ENCODE measurements at regions not wholly inside any gene's neighbourhood (a gene's known extent, or its start where the extent isn't known, plus 50 kb on each side); places are given as distances from the start of the nearest gene placed in this dataset.
A peak's percentile ranks its signal among the peaks of the same experiment; 100 is the strongest.

DNA sequence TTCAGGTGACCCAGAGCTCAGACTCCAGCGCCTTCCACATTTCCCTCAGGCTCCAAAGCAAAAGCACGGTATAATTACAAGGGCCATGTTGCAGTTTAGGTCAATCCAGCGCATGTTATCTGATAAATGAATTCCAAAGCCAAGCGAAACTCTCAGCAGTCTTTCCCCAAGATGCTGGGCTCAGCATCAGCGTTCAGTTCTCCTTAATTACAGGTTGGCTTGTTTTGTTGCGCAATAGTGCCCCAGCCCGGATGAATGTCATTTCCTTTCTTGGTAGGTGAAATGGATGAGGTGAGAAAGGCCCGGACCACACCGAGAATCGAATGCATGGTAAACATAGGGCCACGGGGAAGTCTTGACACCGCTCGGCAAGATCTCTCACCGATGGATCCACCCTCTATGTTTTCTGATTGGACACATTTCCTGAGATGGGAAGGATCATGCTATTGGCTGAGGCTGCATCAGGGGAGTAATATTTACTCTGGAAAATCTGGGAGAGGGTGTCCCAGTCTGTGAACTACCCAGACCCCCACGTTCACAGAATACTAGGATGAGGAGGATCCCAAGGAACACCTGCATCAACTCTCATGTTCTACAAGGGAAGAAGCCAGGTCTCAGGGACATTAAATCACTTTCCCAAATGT is 221.2 kb upstream of the ANKRD55 start:
- peak; percentile 13 for DNase-seq

DNA sequence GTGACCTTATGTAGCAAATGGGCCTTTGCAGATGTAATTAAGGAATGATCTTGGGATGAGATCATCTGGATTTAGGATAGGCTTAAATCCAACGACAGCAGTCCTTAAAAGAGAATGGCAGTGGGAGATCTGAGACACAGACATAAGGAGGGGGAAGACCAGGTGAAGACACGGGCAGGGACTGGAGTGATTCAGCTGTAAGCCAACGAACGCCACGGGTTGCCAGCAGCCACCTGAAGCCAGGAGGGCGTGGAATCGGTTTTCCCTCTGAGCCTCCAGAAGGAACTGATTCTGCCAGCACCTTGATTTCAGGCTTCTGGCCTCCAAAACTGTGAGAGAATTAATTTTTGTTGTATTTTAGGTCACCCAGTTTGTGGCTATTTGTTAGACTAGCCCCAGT is 218.6 kb upstream of the ANKRD55 start:
- DNase-seq: no peak

DNA sequence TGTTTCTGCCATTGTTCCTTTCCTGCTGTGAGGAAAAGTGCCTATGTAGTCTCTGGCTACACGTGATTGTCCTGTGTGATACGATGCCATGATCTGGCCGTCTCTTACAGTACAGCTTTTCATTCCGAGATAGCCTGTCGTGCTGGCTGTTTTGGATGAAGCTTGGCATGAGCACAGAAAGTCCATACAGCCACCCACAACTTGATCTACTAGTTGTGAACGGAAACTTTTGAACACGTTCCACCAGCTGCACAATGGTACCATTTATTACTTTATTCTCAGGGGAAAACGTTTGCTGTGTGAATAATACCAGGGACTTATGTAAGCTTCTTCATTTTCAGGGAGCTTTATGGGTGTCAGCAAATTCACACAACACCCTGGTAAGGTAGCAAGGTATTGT is 217.6 kb upstream of the ANKRD55 start:
- no peak for DNase-seq

DNA sequence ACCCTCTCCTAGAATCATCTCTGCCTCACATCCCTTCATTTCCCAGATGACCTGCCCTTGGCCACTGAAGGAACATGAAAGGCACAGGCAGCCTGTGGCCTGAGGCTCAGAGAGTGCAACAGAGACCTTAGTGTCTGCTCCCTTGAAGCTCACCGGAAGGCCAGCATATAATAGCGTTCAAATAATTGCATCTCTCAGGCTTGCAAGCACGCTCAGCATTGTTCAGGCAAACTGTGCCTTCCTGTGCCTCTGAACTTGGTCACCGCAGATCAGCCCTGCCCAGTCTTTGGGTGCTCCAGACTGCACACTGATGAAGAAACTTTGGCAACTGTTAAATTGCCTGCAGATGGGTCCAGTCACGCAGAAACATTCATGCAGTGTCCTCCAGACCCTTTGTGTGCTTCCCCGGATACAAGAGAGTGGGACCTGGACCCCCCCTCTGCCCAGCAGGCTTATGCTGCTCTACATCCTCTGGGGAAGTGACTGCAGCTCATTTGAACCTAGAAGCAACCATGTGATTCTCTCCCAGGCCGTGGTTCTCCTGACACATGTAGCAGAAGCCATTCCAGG is 216.0 kb upstream of the ANKRD55 start:
- no peak for DNase-seq

DNA sequence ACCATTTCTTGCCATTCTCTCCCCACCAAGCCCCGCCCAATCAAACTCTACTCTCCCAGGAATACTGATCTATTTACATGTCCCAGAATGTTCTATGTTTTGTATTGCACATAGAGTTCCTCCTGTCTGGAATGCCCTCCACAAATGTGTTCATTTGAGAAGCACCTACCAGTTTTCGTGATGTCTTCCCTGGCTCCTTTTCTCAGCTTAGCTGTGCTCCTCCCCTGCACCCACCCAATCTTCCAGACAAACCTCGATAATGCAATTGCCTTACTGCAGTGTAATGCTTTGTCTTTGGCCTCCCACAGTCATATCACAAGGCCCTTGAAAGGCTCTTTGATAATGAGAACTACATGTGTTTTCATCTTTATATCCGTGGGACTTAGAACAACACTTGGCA is 214.5 kb upstream of the ANKRD55 start:
- no peak for DNase-seq

DNA sequence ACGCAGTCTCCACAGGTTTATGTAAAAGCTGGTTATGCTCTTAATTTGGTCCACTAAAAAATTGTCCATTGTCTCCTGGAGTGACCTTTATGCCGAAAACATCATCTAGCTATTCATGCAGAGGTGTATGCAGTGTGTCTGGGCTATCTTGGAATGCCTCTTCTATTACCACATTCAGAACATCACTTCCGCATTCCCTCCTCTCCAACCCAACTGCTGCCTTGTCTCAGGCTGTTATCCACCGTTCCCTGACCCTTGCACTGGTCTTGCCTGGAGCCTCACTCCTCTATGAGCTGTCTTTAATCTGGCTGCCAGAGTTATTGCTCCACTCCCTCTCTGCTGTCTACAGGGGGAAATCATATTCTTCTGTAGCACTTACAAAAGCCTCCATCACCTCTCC is 214.1 kb upstream of the ANKRD55 start:
- DNase-seq: no peak

DNA sequence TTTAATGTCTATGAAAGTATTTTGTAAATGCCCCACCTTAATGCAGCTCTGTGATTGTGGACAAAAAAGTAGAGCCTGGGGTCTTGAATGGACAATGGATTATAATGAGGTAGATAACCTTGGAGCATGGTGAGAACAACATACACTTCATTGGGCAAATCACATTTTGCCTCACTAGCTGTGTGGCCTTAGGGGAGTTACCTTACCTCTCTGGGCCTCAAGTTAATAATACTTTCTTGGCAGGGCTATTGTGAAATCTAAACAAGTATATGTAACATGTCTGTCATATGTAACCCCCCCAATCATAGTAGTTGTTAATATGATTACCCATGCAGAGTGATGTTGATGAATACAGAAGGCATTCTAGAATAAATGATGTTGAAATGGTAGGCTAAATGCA is 213.6 kb upstream of the ANKRD55 start:
- DNase-seq: no peak

DNA sequence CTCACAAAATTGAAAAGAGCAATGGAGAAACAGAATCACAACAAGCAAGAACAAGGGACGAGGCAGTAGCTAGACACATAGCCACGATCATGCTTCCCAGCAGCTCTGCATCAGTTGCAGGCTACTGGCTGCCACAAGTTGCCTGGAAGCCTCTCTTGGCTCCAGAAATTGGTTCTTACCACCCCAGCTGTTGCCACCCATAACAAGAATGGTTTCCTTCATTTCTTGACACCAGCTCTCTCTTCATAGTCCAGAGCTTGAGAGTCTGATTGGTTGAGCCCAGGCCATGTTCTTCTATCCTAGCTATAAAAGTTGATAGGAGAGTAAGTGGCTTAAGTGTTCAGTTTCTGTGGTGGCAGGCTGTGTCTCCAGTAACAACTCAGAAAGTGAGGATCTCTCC is 210.7 kb upstream of the ANKRD55 start:
- DNase-seq: no peak

DNA sequence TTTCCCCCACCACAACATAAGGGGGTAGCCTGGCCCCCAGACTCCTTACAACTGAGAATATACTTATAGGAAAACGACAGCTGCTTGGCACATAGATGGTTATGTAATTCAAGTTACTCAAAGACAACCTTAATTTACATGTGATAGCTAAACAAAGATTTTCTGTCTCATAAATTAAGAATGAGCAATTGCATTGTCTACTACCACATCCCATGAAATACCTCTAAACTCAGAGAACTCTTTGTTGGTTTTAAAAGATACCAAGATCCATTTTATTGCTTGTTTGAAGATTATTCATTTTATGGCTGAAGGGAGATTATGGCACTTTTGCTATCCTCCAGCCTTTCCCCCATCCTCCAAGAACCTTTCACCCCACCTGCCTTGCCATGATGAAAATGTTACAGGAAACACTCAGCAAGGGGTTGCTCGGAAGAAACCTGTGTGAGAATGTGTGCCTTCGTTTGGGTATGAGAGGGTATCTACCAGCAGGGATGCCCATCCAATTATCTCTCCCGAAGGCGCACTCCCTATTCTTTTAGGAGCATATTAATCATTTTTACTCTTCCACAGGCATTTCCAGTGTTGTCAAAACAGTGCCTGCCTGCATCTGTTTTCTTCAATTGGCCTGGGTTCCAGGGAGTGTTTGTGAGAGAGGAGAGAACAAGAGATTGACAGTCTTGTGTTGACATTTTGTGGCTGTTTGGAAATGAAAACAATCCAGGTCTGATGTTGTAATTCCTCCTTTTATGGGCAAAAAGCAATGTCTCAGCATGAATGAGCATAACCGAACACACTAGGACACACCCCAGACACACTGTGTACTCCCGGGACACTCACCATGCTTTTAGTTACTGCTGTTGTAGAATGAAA is 208.0 kb upstream of the ANKRD55 start:
- DNase-seq: no peak

DNA sequence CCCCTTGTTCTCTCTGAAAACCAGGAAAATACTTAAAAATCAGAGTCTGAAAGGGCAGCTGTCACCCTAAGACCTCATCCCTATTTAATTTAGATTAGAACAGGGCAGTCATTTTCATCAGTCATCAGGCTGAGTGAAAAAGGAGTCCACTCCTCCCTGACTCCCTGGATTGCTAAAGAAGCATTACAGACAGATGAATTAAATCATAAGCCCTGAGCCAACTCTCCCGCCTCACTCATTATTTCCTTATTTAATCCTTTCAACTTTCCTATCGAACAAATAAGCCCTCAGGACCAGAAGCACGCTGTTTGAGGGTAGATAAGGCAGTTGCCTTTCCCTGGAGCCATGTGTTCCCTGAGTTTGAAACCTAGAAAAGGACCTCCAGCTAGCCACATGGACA is 201.9 kb upstream of the ANKRD55 start:
- DNase-seq: no peak

DNA sequence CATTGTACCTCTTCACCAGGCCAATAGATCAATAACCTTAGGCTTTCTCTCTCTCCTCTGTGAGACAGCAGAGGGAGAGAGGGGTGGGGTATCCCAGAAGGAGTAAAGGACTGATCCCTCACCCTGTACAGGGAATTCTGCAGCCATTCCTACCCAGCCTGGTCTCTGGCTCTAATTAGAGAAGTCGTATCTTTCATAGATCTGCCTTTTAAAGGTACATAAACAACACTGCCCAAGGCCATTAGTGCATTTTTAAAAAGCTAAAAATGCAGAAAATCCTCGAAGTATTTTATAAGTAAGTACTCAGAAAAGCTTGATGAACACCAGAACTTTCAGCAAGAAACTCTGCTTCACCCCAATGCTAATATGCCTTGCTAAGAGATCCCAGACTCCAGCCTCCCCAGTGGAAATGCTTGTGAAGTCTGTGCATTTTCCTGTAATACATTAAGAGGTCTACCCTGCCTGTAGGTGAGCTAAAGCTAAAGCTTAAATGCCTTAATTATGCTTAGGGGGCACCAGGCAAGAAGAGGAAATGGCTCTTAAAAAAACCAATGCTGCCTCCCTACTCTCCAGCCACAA is 200.0 kb upstream of the ANKRD55 start:
- no peak for DNase-seq

DNA sequence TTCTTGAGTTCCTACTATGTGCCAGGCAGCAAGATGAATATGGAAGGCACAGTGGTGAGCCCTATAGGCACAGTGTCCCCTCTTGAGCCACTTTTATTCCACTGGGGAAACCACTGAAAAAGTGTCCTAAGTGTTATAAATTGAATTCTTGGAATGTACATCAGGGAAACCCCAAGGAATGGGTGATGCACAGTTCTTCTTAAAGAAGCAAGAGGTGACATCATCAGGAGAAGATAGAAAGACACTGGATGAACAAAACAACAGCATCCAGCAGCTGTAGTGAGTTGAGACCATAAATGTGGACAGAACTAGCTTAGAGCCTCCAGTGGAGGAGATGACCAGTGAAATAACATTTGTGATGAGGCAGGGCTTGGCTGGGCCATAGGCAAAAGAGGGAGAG is 199.2 kb upstream of the ANKRD55 start:
- DNase-seq: no peak

DNA sequence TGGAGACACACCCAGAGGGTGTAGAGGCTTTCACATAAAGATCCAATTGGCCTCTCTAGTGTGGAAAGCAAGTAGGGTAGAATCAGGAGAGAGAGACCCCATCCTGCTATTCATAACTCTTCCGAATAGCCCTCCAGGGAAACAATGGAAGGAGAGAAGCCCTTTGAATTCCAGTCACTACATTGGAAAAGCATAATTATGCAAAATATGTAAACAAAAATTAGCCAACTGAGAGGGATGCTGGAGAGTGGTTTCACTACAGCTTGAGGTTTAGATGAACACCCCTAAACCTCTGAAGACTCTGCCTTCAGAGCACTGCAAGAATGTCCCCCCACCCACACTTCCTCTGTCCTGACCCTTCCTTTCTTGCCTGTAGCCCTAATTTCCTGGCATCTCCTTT is 197.3 kb upstream of the ANKRD55 start:
- no peak for DNase-seq

DNA sequence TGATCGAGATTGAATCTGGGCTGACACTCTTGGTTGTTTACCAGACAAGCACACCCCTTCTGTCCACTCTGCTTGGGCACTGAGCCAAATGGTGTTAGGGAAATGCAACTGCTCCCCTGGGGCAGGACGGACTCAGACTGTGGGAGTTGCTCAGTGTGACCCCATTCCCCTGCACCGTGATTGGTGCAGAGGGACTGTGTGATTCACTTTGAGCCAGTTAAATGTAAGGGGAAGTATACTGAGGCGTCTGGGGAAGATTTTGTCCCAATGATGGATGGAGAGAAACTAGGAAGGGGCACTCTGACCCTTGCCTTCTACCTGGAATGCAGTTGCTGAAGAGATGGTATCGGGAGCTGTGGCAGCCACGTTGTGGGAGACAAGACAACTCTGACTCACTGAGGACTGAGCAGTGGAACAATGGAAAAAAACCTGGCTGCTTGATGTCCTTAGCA is 196.0 kb upstream of the ANKRD55 start:
- no peak for DNase-seq

DNA sequence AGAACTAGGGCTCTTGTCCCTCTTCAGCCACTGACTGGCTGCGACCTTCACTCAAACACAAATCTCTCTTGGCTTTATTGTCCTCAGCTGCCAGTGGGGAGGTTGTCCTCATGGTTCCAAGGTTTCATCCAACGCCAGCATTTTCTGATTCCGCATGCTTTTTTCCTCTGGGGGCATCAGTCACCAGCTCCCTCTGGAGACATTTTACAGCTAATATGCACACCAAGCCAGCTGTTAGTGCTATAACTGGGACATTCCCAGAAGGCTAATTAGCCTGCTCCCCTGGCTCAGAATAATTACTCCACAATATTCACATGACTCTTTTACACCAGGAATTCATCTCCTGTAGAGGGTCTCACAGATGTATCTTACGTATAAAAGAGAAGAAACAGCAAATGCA is 193.6 kb upstream of the ANKRD55 start:
- DNase-seq: no peak

DNA sequence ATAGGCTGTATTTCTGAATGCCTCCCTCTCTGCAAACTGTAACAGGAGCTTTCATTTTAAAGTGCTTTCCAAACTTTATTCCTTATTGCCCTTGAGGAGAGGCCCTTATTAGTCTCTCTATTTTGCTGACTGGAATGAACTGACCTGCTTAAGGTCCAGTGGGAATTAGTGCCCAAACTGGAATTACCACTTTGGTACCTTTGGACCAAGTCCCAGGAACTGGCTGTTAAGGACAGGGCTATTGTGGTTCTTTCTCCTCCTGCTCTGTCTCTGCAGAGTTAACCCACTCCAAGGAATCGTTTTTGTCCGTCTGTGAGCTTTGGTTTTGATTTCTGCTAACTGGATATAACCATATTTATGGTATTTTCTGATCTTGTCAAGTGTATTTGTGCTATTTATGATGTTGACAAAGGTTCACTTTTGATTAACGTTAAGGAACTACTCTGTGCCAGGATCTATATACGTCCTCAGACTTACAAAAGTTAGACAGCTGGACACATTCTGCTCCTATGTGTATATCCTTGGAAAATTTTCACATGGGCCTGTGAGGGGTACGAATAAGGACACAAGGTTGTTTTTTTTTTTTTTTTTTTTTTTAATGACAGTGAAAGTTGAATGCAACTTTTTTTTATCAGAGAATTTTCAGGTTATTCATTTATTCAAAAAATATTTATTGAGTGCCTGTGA is 189.1 kb upstream of the ANKRD55 start:
- DNase-seq: no peak

DNA sequence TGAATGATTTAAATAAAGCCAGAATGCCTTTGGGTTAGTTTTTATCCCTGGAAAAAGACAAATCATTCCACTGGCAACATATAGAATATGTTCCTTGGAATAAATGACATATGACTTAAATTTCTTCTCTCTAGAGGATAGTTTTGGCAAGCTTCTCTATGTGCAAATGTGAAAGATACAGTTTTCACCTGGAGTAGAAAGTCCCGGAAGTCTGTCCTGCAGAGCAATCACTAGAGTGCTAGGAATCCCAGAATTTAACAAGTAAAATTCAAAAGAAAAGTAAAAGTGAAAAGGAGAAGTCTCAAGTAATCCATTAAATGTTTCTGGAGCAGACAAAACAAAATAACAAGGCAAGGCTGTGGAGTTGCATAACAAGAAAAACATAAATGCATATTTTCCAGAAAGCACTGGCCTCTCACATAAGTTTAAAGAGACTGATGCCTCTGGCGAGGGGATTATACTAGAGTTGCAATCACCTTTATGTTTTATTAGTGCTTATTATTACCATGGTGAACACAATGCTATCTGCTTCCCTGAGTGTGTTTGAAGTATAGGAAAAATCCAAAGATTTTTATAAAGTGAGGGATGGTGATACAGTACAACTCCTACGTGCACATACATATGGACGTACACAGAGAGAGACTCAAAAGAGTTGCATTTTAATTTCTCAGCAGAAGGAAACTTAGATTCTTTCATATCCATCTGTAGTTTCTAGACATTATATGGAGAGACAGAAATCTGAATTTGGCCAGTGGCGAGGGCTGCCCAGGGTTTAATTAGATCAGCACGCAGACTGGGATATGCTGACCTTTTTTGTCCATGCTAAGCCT is 188.3 kb upstream of the ANKRD55 start:
- DNase-seq: no peak

DNA sequence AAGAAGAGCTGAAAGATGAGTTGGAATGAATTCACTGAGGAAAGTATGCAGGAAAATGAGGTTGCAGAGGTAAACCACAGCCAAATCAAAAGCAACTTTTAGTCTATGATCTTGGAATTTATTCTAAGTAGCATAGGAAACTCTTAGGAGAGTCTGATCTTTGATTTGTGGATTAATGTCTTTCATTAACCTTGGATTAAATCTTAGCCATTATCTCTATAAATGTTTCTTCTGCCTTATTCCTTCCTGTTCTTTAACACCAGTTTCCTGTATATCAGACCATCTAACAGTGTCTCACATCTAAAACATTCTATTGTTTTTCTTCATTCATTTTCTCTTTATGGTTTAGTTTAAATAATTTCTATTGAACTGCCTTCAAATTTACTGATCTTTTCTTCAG is 187.2 kb upstream of the ANKRD55 start:
- DNase-seq: no peak

DNA sequence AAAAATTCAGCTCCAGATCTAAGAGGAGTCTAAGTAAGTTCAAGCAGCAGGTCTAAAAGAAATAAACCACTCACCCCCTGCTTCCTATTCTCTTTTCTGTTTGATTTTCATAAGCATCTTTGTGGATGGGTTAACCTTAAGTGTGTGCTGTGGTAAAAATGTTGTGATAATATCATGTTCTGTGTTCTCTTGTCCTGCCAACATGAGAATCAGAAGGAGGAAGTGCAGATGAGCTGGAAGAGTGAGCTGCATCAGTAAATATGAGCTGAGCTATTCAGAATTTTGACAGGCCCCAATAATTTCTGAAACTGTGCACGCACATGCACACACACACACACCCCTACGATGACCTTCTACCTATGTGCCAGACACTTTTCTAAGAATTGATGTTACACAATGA is 186.5 kb upstream of the ANKRD55 start:
- no peak for DNase-seq

DNA sequence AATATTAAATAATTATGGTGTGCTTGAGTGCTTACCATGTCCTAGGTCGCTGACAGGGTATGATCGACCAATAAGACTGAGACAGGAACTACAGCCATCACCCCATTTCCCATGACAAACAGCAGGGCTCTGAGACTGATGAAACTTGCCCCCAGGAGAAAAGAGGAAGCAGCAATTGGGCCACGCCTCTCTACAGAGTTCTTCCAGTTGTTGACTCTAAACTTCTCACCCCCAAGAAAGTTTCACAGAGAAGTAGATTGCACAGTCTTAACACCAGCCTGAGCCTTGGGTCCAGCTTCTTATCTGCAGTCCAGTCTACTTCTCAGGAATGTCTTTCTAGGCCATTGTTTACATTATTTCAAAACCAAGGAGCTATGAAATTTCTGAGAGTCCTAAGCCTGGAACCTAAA is 182.2 kb upstream of the ANKRD55 start:
- DNase-seq: peak; percentile 79

DNA sequence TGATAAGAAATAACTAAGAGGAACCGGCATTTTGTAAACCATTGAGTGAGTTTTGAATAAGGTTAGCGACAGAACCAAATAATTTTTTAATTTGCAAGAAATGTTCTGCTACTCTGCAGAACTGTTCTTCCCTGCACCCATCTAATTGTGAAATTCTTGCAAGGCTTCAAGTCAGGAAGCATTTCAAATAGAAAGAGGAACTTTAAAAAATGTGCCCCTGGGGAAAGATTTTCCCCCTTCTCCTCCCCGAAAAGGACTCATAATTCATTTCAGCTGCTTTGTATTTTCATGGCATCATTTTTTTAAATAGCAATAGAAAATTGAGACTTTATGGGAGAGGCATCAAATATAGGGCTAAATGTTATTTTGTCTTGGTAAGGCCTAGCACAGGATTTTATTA is 180.9 kb upstream of the ANKRD55 start:
- DNase-seq: no peak

DNA sequence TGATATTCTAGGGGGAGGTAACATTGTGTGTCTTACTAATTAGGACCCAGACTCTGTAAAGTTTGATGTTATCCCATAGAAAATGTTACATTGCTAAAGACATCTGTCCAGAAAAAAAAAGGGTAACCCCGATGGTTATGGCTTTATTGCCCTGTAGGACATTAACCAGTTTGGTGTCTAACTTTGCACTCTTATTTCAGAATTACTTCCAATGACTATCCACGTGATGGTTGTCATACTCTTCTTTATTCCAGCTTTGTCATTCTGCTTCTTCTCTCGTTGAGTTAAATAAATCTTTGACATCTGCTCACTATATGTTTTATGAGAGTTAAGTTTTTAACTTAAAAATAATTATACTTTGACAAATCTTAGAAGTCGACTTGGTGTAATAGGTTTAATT is 180.4 kb upstream of the ANKRD55 start:
- no peak for DNase-seq
